GM21390 (cell line): ENCODE measurements at regions not wholly inside any gene's neighbourhood (a gene's known extent, or its start where the extent isn't known, plus 50 kb on each side); places are given as distances from the start of the nearest gene placed in this dataset.

Source experiments
- ATAC-seq: cut with Tn5 transposase; IDR thresholded peaks from one replicate; pipeline ENCODE4 v1.9.1; 2021; ENCODE audit not compliant: unreplicated experiment

DNA sequence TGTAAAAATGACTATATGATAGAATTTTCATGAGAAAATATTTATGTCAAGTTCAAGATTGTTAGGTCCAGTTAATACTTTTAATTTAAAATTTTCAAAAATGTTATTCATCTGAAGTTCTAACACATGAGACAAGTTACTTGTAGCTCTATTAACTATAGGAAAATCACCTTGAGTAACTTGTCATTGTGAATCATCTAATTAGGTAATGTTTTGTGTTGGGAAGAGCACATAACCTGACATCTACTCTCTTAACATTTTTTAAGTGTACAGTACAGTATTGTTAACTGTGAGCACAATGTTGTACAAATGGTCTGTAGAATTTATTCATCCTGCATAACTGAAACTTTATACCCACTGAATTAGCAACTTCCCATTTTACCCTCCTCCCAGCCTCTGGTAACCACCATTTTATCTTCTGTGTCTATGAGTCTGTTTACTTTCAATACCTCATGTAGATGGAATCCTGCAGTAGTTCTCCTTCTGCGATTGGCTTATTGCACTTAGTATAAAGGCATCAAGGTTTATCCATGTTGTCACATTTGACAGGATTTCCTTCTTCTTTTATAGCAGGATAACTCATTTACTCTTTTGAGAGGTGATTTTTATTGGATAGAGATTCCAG lies 54.6 kb downstream of the ARL4A start:
- ATAC-seq = no peak

DNA sequence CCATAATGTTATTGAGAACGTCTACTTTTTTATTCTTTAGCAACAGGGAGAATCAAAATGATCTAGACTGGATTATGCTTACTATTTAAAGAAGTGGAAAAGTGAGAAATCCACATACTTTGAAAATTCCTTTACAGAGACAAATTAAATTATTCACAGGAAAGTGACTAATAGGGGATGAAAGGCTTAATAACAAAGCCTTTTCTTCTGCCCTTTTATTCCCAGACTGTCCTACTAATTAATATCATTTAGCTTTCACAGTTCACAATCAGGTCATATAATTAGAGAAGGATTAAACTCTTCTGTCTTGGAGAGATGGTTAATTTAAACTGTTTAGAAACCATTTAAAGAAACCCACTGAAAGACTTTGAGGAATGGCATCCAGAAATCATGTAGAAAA lies 58.8 kb downstream of the ARL4A start:
- no peak for ATAC-seq

DNA sequence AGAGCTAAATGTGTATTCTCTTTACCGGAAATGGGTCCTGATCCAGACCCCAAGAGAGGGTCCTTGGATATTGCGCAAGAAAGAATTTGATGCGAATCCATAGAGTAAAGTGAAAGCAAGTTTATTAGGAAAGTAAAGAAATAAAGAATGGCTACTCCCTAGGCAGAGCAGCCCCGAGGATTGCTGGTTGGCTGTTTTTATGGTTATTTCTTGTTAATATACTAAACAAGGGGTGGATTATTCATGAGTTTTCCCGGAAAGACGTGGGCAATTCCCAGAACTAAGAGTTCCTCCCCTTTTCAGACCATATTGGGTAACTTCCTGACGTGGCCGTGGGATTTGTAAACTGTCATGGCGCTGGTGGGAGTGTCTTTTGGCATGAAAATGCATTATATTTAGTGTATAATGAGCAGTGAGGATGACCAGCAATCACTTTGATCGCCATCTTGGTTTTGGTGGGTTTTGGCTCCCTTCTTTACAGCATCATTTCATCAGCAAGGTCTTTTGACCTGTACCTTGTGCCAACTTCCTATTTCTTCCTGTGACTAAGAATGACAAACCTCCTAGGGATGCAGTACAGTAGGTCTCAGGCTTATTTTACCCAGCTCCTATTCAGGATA lies 60.4 kb downstream of the ARL4A start:
- ATAC-seq = no peak

DNA sequence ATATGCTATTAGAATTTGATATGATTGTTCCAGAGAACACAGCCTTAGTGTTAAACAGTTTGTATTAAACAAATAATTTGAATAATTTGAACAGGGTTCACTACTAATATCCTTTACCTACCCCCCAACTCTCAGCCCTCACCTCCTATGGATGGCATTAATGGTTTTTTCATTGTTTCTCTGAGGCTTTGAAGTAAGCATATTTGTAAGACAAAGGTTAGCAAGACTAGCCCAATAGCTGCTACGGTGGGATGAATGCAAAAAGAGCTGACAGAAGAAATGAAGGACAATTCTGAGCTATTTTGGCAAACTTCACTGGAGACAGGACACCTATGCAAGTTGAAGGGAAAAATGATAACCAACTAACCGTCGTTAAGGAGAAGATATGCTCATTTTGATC lies 61.6 kb downstream of the ARL4A start:
- no peak for ATAC-seq

DNA sequence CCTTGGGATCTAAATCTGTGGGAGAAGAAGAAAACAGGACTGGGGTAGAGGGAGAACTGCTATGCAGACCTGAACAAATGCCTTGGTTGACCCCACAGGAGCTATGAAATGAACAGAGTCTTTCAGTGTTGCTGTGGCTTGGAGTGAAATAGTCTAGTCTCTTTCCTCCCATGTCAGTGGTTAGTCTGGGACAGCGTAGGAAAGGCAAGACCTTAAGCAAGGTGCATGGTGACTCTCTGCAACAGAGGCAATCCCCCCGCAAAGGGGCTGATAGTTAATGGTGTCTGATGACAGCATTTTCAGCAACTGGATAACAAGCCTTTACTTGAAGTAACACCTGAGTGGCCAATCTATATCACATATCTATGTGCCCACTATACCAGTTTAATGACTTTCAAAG lies 62.3 kb downstream of the ARL4A start:
- no peak for ATAC-seq

DNA sequence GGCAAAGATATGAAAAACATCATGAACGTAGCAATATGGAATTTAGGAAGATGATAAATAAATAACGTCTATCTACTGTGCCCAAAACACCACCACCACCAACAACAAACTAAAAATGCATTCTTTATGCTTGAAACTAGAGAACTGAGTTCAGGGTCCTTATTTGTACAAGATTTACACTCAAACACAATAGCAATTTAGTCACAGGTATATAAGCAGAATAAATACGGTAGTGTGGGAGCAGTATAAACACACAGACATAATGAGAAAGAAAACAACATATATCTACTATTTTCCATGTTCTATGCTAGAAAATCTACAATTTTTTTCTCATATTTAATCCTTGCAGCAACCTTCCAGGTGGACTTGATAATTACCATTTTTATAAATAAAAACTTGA lies 64.3 kb downstream of the ARL4A start:
- ATAC-seq = no peak

GRCh38 chr7:12754179-12754578 lies 66.7 kb downstream of the ARL4A start:
- no peak for ATAC-seq

- ATAC-seq = no peak
Observed at GRCh38 chr7:12756821-12757220, 69.4 kb downstream of the ARL4A start.

- ATAC-seq = no peak
Observed at GRCh38 chr7:12757443-12757842, 70.0 kb downstream of the ARL4A start.

DNA sequence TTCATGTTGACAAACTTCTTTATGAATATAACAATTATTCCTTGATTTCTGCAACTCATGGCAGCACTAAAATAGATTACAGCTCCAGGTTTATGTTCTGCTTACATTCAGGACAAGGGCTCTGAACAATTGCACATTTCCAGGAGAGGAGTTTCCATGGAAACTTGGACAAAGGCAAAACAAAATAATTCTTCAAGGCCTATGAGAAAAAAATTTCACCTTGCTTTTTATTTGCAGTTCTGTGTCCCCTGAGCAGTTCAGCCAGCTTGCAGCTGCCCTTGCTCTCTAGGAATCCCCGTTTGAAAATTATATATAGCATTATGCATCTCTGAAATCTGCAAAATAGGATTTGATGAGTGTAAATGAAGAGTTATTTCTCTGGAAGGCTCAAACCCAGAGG lies 71.7 kb downstream of the ARL4A start:
- no peak for ATAC-seq

DNA sequence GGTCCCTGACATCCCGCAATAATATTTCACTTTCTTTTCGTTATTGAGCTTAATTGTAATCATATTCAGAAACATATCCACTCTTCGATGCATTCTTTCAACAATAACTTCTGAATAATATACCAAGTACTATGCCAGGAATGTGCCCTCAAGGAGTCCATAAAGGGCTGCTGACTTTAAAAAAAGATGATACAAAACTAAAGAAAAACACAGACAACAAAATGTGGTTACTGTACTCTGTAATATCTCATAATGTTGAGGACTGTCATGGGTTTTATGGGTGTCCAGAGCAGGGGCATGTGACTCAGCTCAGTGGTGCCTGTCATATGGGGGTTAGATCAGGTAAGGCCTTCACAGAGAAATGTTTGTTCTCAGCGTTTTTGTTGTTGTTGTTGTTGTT lies 73.7 kb downstream of the ARL4A start:
- ATAC-seq = no peak

DNA sequence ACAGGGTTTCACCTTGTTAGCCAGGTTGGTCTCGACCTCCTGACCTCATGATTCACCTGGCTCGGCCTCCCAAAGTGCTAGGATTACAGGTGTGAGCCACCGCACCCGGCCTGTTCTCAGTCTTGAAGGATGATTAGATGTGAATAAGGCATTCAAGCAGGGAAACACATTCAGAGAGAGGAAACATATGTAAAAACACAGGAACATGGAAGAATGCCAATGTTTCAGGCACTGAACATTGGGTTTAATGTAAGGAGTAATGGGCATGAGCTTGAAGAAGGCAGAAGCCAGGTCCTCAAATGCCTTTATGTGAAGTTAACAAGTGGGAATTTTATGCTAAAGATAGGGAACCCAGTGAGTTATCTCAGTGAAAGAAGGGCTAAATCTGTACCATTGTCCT lies 74.3 kb downstream of the ARL4A start:
- no peak for ATAC-seq

DNA sequence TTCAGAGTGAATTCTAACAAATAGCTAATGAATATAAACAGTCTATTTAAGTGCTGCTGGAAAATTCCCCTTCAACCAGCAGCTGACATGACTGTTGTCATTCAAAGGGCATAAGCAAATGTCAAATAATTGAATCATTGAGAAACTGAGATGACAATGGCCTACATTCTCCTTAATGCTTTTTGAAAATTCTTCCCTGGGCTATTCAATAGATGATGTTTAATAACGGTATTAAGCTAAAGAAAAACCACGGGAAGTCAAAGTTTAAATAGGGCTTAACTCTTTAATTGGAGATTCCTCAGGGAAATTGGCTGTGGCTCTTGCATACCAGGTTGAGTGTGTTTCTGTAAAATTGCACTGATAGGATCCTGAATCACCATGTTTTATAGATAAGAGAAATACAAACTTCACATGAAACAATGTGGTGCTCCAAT lies 77.0 kb downstream of the ARL4A start:
- ATAC-seq = no peak

GRCh38 chr7:12765431-12766100 lies 78.1 kb downstream of the ARL4A start:
- ATAC-seq = no peak

GRCh38 chr7:12766416-12766815 lies 79.0 kb downstream of the ARL4A start:
- ATAC-seq = no peak

GRCh38 chr7:12768948-12769347 lies 81.5 kb downstream of the ARL4A start:
- no peak for ATAC-seq

DNA sequence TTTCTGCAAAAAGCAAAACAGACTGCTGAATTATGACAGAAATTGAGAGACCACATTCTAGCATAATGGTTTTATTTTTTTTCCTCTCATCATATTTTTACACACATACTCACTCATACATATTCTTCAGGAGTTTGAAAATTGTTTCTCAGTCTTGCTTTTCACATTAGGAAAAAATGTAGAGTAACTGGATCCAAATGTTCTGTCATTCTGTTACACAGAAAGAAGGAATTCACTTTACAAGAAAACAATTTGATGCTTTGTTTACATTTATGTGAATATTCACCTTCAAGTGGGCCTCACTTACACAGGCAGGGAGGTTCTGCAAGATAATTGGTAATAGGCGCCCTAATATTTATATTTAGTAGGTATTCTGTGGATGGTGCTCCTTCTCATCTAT lies 82.0 kb downstream of the ARL4A start:
- ATAC-seq = no peak

- no peak for ATAC-seq
Observed at GRCh38 chr7:12770227-12770975, 83.0 kb downstream of the ARL4A start.

DNA sequence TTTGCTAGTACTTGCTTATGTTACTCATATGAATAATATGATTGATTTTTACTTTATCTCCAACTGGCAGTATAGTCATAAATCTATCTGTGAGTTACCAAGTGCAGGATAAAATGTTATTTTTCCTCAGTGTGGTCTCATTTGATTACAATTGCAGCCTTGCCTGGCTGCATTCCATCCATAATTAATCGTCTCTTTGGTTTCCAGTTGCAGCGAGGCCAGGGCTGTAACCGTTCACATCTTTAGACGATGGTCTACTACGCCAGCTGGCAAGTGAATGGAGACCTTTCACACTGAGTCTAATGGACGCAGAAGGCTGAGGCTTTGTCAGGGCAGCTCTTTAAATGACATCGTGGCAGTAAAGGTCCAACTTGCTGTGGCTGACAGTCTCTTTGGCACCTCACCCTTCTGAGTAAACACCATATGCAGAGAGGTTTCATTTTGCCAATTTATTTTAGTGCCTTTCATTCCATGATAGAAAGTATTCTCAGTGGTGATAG lies 84.0 kb downstream of the ARL4A start:
- ATAC-seq = no peak

DNA sequence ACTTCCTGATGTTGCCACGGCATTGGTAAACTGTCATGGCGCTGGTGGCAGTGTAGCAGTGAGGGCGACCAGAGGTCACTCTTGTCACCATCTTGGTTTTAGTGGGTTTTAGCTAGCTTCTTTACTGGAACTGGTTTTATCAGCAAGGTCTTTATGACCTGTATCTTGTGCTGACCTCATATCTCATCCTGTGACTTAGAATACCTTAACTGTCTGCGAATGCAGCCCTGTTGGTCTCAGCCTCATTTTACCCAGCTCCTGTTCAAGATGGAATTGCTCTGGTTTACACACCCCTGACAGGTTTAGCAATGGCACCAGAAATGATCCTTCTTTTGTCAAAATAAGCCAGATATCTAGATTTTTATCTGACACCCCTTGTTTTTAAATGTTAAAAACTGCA lies 85.3 kb downstream of the ARL4A start:
- ATAC-seq = no peak

DNA sequence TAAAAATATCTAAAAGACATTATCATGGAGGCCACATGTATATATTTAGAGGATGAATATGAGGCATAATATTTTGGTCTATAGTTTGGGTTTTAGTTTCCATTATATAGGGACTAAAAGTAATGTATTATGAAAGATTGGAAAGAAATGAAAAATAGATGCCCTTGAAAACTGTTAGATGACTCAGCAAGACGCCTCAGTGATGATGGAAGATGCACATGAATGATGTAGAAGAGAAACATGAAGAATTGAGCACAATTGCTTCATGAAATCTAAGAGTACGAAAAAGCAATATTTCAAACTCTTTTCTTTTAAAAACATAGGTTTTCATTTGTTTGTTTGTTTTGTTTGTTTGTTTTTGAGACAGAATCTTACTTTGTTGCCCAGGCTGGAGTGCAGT lies 89.8 kb downstream of the ARL4A start:
- ATAC-seq = no peak

- no peak for ATAC-seq
Observed at GRCh38 chr7:12779947-12780346, 92.5 kb downstream of the ARL4A start.
